Stomach (tissue), 8 donors: ENCODE measurements at regions not wholly inside any gene's neighbourhood (a gene's known extent, or its start where the extent isn't known, plus 50 kb on each side); places are given as distances from the start of the nearest gene placed in this dataset.
A peak's percentile ranks its signal among the peaks of the same experiment; 100 is the strongest.

Experiments
- DNase-seq, 2 donors: peaks; one replicate each; pipeline versions ENCODE4 v3.0.0 to v3.0.0-alpha.2; 2013 to 2019
- H3K27ac ChIP-seq, 5 donors: fragments of 200-600 bp in 4 of 5; sonication (generic) in 4 of 5; one replicate each; pipeline ENCODE4 v1.5.1; 2013 to 2019; ENCODE audit warnings: mild to moderate bottlenecking in 1 of 5, moderate library complexity in 1 of 5
- H3K27me3 ChIP-seq, 3 donors: fragments of 200-600 bp; sonication (generic); one replicate each; pipeline ENCODE4 v1.5.1; 2017 to 2019; ENCODE audit warnings: mixed run types in 1 of 3
- H3K36me3 ChIP-seq, 4 donors: fragments of 200-600 bp; sonication (generic); 1 replicate in 3 of 4; 2 replicates in 1 of 4; pipeline ENCODE4 v1.5.1; 2016 to 2019
- H3K4me1 ChIP-seq, 4 donors: fragments of 200-600 bp; sonication (generic); one replicate each; pipeline ENCODE4 v1.5.1; 2016 to 2019
- H3K4me3 ChIP-seq, 4 donors: fragments of 200-600 bp; sonication (generic) in 3 of 4; one replicate each; pipeline ENCODE4 v1.5.1; 2016 to 2019; ENCODE audit warnings: mild to moderate bottlenecking in 1 of 4
- H3K9me3 ChIP-seq, 4 donors: fragments of 200-600 bp; sonication (generic); one replicate each; pipeline ENCODE4 v1.5.1; 2016 to 2019
- EP300 ChIP-seq: sonication (generic); formaldehyde crosslinking; IDR thresholded peaks from one replicate; pipeline ENCODE4 v1.6.1; 2017; ENCODE audit warnings: antibody characterized with exemption
- POLR2A ChIP-seq, 4 donors: fragments of 450-650 bp; IDR thresholded peaks; one replicate each; pipeline ENCODE4 v1.6.1; 2016; ENCODE audit warnings: antibody characterized with exemption in 4 of 4, control low read depth in 2 of 4, mild to moderate bottlenecking in 1 of 4, moderate library complexity in 1 of 4
- POLR2AphosphoS5 ChIP-seq, 3 donors: sonication (generic); formaldehyde crosslinking; IDR thresholded peaks; one replicate each; pipeline ENCODE4 v1.6.1; 2016; ENCODE audit warnings: antibody characterized with exemption in 3 of 3
- WGBS, 5 donors: extraction: QIAGEN DNeasy Blood & Tissue Kit in 3 of 5; methylation state at CpG; one replicate each; pipeline versions ENCODE4 v1.1.5 to v1.1.7; 2013 to 2018; 5-methylcytosine and 5-hydroxymethylcytosine counted together
- intact Hi-C: fragments of 100-400 bp; cut with DNase I; formaldehyde crosslinking; loops from one replicate; pipeline ENCODE4 v1.15.1; 2023; ENCODE audit warnings: low total_unique reads
- TF ChIP-seq, protein P1 (sequence below), 7 experiments: fragments of 450-650 bp in 4 of 7; fragments of 200-600 bp in 3 of 7; sonication (generic) in 3 of 7; IDR thresholded peaks; one replicate each; pipeline ENCODE4 v1.5.1; 2016 to 2019; ENCODE audit warnings: antibody characterized with exemption in 7 of 7, control low read depth in 2 of 7, mild to moderate bottlenecking in 1 of 7
- donor health status: healthy with polysubstance abuse.
- donor health status: Bipolar disorder and iron deficiency.
- donor health status: healthy.

DNA sequence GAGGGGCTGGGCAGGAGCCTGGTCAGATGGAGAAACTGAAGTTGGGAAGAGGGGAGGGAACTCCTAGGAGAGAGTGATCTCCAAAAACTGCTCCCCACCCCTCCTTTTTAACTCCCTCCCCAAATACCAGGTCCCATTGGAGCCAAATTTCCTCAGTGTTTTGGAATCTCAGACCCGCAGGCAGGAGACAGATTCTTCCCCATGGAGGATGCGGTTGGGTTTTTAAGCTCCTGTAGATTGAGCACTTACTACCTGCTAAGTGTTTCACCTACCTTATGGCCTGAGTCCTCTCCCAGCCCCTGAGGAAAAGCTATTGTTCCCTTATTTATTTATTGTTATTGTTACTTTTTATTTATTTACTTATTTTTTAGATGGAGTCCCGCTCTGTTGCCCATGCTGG lies 73.2 kb downstream of the CEBPB start:
- no peak overlapping the region for H3K4me3 ChIP-seq

GRCh38 chr20:50264534-50265145 lies 74.0 kb downstream of the CEBPB start:
- 74 to 89% (median 79%) methylated on average over 13 of the region's 13 CpGs for WGBS, 5 donors
- DNase-seq: no peak

More for the DNA sequence above, 73.2 kb downstream of the CEBPB start:
- H3K27me3 ChIP-seq: no peaks in the 10 kb centered on the region
- peaks cover 29 to 46% (median 33%) of the 10 kb centered on the region in 4 donors for H3K4me1 ChIP-seq
- H3K27ac ChIP-seq: no peak overlapping the region
- intact Hi-C loops: no loop called here
- TF ChIP-seq, protein P1, sequence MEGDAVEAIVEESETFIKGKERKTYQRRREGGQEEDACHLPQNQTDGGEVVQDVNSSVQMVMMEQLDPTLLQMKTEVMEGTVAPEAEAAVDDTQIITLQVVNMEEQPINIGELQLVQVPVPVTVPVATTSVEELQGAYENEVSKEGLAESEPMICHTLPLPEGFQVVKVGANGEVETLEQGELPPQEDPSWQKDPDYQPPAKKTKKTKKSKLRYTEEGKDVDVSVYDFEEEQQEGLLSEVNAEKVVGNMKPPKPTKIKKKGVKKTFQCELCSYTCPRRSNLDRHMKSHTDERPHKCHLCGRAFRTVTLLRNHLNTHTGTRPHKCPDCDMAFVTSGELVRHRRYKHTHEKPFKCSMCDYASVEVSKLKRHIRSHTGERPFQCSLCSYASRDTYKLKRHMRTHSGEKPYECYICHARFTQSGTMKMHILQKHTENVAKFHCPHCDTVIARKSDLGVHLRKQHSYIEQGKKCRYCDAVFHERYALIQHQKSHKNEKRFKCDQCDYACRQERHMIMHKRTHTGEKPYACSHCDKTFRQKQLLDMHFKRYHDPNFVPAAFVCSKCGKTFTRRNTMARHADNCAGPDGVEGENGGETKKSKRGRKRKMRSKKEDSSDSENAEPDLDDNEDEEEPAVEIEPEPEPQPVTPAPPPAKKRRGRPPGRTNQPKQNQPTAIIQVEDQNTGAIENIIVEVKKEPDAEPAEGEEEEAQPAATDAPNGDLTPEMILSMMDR (IDR thresholded peaks at IDR 0.05): no peak
- TF ChIP-seq POLR2A (IDR thresholded peaks at IDR 0.05) (no peak), POLR2AphosphoS5 (IDR thresholded peaks at IDR 0.05) (no peak), EP300 (no peak)
- DNase-seq: no peak
- H3K9me3 ChIP-seq: no peaks in the 10 kb centered on the region
- no peaks in the 10 kb centered on the region for H3K36me3 ChIP-seq
- 89 to 98% (median 96%) methylated on average over 3 of the region's 3 CpGs for WGBS, 5 donors

GRCh38 chr20:50265245-50265946 lies 74.8 kb downstream of the CEBPB start:
- WGBS, 5 donors: 85 to 95% (median 91%) methylated on average over 12 of the region's 12 CpGs
- no peaks in the 10 kb centered on the region for H3K36me3 ChIP-seq
- peaks cover 22 to 41% (median 26%) of the 10 kb centered on the region in 4 donors for H3K4me1 ChIP-seq
- intact Hi-C loops: no loop called here
- no peaks in the 10 kb centered on the region for H3K9me3 ChIP-seq
- H3K27me3 ChIP-seq: no peaks in the 10 kb centered on the region
- DNase-seq: no peak
- H3K4me3 ChIP-seq: no peak overlapping the region
- H3K27ac ChIP-seq: peak overlapping the region in 1 of 5 donors; percentile 76
- TF ChIP-seq EP300 (no peak), POLR2AphosphoS5 (IDR thresholded peaks at IDR 0.05) (no peak), POLR2A (IDR thresholded peaks at IDR 0.05) (no peak)
- TF ChIP-seq, protein P1 (IDR thresholded peaks at IDR 0.05): no peak

More at GRCh38 chr20:50264534-50265145, 74.0 kb downstream of the CEBPB start:
- H3K36me3 ChIP-seq: no peaks in the 10 kb centered on the region
- H3K27me3 ChIP-seq: no peaks in the 10 kb centered on the region
- no peak overlapping the region for H3K27ac ChIP-seq
- intact Hi-C loops: no loop called here
- peaks cover 29 to 42% (median 33%) of the 10 kb centered on the region in 4 donors for H3K4me1 ChIP-seq
- H3K4me3 ChIP-seq: no peak overlapping the region
- no peak for TF ChIP-seq POLR2AphosphoS5 (IDR thresholded peaks at IDR 0.05)
- H3K9me3 ChIP-seq: no peaks in the 10 kb centered on the region

DNA sequence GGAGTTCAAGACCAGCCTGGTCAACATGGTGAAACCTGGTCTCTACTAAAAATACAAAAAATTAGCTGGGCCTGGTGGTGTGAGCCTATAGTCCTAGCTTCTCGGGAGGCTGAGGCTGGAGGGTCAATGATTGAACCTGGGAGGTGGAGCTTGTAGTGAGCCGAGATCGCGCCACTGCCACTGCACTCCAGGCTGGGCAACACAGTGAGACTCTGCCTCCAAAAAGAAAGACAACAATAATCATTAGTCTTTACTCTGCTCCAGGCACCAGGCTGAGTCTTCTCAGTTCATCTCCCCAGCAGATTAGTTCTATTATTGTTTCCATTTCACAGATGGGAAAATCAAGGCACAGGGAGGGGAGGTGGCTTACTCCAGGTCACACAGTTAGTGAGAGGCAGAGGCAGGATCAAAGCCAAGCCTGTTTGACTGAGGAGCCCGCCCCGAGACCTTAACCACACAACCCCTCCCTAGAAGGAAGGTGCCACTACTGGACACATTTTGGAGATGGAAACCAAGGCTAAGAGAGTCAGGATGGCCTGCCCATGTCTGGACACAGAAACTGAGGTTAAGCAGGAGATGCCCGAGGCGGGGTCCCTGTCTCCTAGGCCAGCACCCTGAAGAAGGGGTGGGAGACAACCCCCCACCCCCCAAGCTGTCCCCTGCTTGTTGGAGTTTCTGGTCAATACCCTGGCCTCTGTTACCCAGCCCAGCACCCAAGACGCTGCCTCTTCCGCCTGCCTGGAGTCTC lies 75.8 kb downstream of the CEBPB start:
- peaks cover 16 to 31% (median 20%) of the 10 kb centered on the region in 4 donors for H3K4me1 ChIP-seq
- H3K27ac ChIP-seq: peak overlapping the region; percentile 65 to 77 (median 73)
- no peaks in the 10 kb centered on the region for H3K9me3 ChIP-seq
- no peak for DNase-seq
- 65 to 71% (median 70%) methylated on average over 10 of the region's 10 CpGs for WGBS, 5 donors
- intact Hi-C loops: no loop called here
- H3K36me3 ChIP-seq: no peaks in the 10 kb centered on the region
- TF ChIP-seq POLR2A (IDR thresholded peaks at IDR 0.05): no peak
- no peak for TF ChIP-seq POLR2AphosphoS5 (IDR thresholded peaks at IDR 0.05)
- TF ChIP-seq EP300: no peak
- TF ChIP-seq, protein P1 (IDR thresholded peaks at IDR 0.05): no peak
- no peak overlapping the region for H3K4me3 ChIP-seq
- no peaks in the 10 kb centered on the region for H3K27me3 ChIP-seq
